Gastroesophageal sphincter (tissue), 4 donors: ENCODE measurements at regions not wholly inside any gene's neighbourhood (a gene's known extent, or its start where the extent isn't known, plus 50 kb on each side); places are given as distances from the start of the nearest gene placed in this dataset.
"Not testable (repeated sequence)": the region's sequence is repeated elsewhere in the genome, so short reads cannot be mapped to it uniquely, and the experiment has no call there.

Experiments used
- ATAC-seq: fragments of 150-250 bp; one replicate; pipeline ENCODE4 v1.9.1; 2016; ENCODE audit warnings: mild to moderate bottlenecking, moderate library complexity
- H3K27ac ChIP-seq, 4 donors: fragments of 200-600 bp; sonication (generic) in 3 of 4; 1 replicate in 3 of 4; 2 replicates in 1 of 4; pipeline ENCODE4 v1.5.1; 2016 to 2019
- H3K27me3 ChIP-seq: fragments of 200-600 bp; sonication (generic); one replicate; pipeline ENCODE4 v1.5.1; 2019
- H3K36me3 ChIP-seq, 2 donors: fragments of 200-600 bp; sonication (generic); one replicate each; pipeline ENCODE4 v1.5.1; 2019; ENCODE audit warnings: control low read depth in 1 of 2
- H3K4me1 ChIP-seq, 3 donors: fragments of 200-600 bp; sonication (generic); 1 replicate in 2 of 3; 2 replicates in 1 of 3; pipeline ENCODE4 v1.5.1; 2016 to 2019; ENCODE audit warnings: control low read depth in 2 of 3
- H3K4me3 ChIP-seq, 2 donors: fragments of 200-600 bp; sonication (generic); one replicate each; pipeline ENCODE4 v1.5.1; 2019; ENCODE audit warnings: mild to moderate bottlenecking in 1 of 2, moderate library complexity in 1 of 2
- H3K9me3 ChIP-seq, 3 donors: fragments of 200-600 bp; sonication (generic); one replicate each; pipeline ENCODE4 v1.5.1; 2017 to 2019; ENCODE audit warnings: control low read depth in 2 of 3
- CTCF ChIP-seq, 4 experiments: fragments of 200-600 bp in 2 of 4; fragments of 450-650 bp in 2 of 4; sonication (generic) in 1 of 4; IDR thresholded peaks; one replicate each; pipeline ENCODE4 v1.5.1; 2017 to 2019; ENCODE audit warnings: antibody characterized with exemption in 4 of 4, mild to moderate bottlenecking in 2 of 4, moderate library complexity in 2 of 4
- EP300 ChIP-seq: sonication (generic); formaldehyde crosslinking; IDR thresholded peaks from one replicate; pipeline ENCODE4 v1.6.1; 2017; ENCODE audit warnings: antibody characterized with exemption, mild to moderate bottlenecking
- POLR2A ChIP-seq, 2 donors: fragments of 450-650 bp; IDR thresholded peaks; one replicate each; pipeline ENCODE4 v1.6.1; 2017; ENCODE audit warnings: antibody characterized with exemption in 2 of 2, mild to moderate bottlenecking in 2 of 2, moderate library complexity in 1 of 2
- POLR2AphosphoS5 ChIP-seq: sonication (generic); formaldehyde crosslinking; IDR thresholded peaks from one replicate; pipeline ENCODE4 v1.6.1; 2017; ENCODE audit warnings: antibody characterized with exemption
- WGBS, 2 donors: methylation state at CpG; one replicate each; pipeline ENCODE4 v1.1.5; 2018; ENCODE audit warnings: low coverage in 1 of 2; 5-methylcytosine and 5-hydroxymethylcytosine counted together

DNA sequence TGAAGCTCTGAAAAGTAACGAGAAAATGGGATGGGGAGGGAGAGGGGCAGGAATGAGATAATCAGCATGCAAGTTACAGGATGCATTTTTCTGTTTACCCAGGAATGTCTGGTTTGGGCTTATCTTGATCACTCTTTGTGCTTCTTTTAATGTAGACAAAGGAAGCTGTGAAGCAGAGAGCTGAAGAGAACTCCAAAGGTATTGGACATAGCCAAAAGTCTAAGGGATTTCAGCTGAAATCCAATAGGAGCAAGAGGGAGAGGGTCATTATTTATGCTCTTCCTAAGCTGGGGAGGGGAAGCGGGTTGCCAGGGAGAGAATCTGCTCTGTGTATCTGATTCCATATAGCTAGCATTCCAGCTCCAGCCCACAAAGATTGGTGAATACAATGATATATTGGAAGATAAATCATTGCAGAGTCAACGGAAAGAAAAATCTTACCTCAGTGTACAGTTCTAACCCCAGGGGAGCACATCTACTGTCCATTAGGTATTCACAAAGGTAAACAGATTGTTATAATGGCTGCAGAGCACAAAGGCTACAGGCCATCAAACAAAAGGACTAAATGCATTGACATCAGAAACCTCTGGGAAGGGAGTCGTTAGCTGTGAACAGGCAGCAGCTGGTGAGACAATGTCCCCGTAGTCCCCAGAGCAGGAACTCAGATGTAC, 61.0 kb upstream of the PELI2 start:
- Histone ChIP-seq H3K27ac (no peak overlapping the region), H3K9me3 (no peaks in the 10 kb centered on the region), H3K4me3 (no peak overlapping the region), H3K4me1 (no peaks in the 10 kb centered on the region), H3K36me3 (no peaks in the 10 kb centered on the region), H3K27me3 (no peaks in the 10 kb centered on the region)
- ATAC-seq: no peak
- WGBS, 2 donors: 45 to 69% methylated on average over 4 to 5 of the region's 5 CpGs
- TF ChIP-seq POLR2AphosphoS5 (no peak), CTCF (IDR thresholded peaks at IDR 0.05) (no peak), EP300 (no peak), POLR2A (IDR thresholded peaks at IDR 0.05) (no peak)

DNA sequence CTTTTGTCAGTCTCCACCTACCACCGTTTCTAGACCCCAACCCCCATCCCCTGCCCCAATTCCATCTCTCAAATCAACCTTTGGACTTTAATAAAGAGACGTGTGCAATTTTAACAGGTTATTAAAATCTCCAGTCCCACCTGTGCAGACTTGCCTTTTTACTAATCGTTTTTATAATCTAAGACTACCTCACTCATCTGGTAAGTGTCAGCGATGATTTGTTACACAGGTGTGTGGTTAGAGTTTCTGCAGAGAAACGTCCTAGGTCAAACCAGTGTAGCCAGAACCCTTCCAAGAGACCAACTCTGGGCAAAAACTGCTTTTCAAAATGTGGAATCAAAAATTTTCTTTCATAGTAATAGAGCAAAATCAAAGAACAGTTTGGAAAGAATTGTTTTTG, 60.4 kb upstream of the PELI2 start:
- Histone ChIP-seq H3K4me1 (no peaks in the 10 kb centered on the region), H3K36me3 (no peaks in the 10 kb centered on the region), H3K27ac (no peak overlapping the region), H3K27me3 (no peaks in the 10 kb centered on the region), H3K9me3 (no peaks in the 10 kb centered on the region), H3K4me3 (no peak overlapping the region)
- 66 to 69% methylated on average over 5 of the region's 5 CpGs for WGBS, 2 donors
- ATAC-seq: no peak
- no peak for TF ChIP-seq CTCF (IDR thresholded peaks at IDR 0.05)
- TF ChIP-seq POLR2A (IDR thresholded peaks at IDR 0.05): no peak
- no peak for TF ChIP-seq EP300
- no peak for TF ChIP-seq POLR2AphosphoS5

DNA sequence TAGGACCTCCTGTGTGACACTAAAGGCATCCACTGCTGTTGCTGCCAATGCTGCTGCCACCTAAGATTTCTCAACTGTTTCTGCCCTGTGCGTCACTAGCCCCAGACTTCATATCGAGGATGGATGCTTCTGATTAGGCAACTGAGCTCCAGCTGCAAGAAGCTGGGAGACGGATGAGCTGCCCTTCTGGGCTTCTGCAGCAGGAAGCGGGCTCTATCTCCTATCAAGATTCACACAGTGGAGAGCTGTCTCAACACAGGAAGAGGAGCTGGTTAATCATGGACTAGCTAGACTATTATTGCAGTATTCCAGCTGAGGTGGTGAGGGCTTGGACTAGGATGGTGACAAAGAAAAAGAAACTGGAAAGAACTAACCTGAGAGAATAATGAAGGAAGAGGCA, 59.2 kb upstream of the PELI2 start:
- no peaks in the 10 kb centered on the region for H3K36me3 ChIP-seq
- H3K4me1 ChIP-seq: no peaks in the 10 kb centered on the region
- H3K4me3 ChIP-seq: no peak overlapping the region
- H3K27me3 ChIP-seq: no peaks in the 10 kb centered on the region
- no peak for TF ChIP-seq POLR2AphosphoS5
- no peak for ATAC-seq
- H3K27ac ChIP-seq: no peak overlapping the region
- 20% methylated on average over 1 of the region's 4 CpGs; no CpG with 5 or more reads in 1 of the 2 donors for WGBS, 2 donors
- no peaks in the 10 kb centered on the region for H3K9me3 ChIP-seq

- no peak for ATAC-seq
- no peak overlapping the region for H3K4me3 ChIP-seq
- no peaks in the 10 kb centered on the region for H3K36me3 ChIP-seq
- H3K9me3 ChIP-seq: no peaks in the 10 kb centered on the region
- no peaks in the 10 kb centered on the region for H3K27me3 ChIP-seq
- no peaks in the 10 kb centered on the region for H3K4me1 ChIP-seq
- no peak overlapping the region for H3K27ac ChIP-seq
- 37 to 56% methylated on average over 4 of the region's 4 CpGs for WGBS, 2 donors
- no peak for TF ChIP-seq POLR2A (IDR thresholded peaks at IDR 0.05)
These were observed 57.2 kb upstream of the PELI2 start for GRCh38 chr14:56061051-56061450.

GRCh38 chr14:56063131-56063530, 55.1 kb upstream of the PELI2 start:
- no peaks in the 10 kb centered on the region for H3K27me3 ChIP-seq
- H3K4me3 ChIP-seq: no peak overlapping the region
- no peaks in the 10 kb centered on the region for H3K36me3 ChIP-seq
- no peaks in the 10 kb centered on the region for H3K9me3 ChIP-seq
- no peak for TF ChIP-seq CTCF (IDR thresholded peaks at IDR 0.05)
- no peak for TF ChIP-seq POLR2AphosphoS5
- no peak for TF ChIP-seq POLR2A (IDR thresholded peaks at IDR 0.05)
- no peak for TF ChIP-seq EP300
- WGBS, 2 donors: 73 to 77% methylated on average over 3 to 4 of the region's 4 CpGs
- ATAC-seq: no peak
- no peak overlapping the region for H3K27ac ChIP-seq
- no peaks in the 10 kb centered on the region for H3K4me1 ChIP-seq

GRCh38 chr14:56064513-56064912, 53.7 kb upstream of the PELI2 start:
- 91% methylated on average over 5 of the region's 5 CpGs for WGBS, 2 donors
- no peaks in the 10 kb centered on the region for H3K36me3 ChIP-seq
- ATAC-seq: no peak
- H3K4me3 ChIP-seq: no peak overlapping the region
- H3K27ac ChIP-seq: no peak overlapping the region
- no peaks in the 10 kb centered on the region for H3K27me3 ChIP-seq
- H3K9me3 ChIP-seq: no peaks in the 10 kb centered on the region
- TF ChIP-seq CTCF (IDR thresholded peaks at IDR 0.05): no peak
- no peak for TF ChIP-seq POLR2A (IDR thresholded peaks at IDR 0.05)
- no peaks in the 10 kb centered on the region for H3K4me1 ChIP-seq

DNA sequence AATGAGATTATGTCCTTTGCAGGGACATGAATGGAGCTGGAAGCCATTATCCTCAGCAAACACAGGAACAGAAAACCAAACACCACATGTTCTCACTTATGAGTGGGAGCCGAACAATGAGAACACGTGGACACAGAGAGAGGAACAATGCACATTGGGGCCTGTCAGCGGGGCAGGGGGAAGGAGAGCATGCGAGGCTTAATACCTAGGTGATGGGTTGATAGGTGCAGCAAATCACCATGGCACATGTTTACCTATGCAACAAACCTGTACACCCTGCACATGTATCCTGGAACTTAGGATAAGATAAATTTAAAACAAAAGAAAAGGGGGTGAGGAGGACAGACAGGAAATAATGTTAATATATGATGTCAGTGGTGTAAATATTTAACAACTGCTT, 53.0 kb upstream of the PELI2 start:
- WGBS, 2 donors: 59 to 82% methylated on average over 3 to 4 of the region's 4 CpGs
- ATAC-seq: not testable (repeated sequence)

More for the DNA sequence above, 53.0 kb upstream of the PELI2 start:
- not testable (repeated sequence) for H3K4me1 ChIP-seq, H3K9me3 ChIP-seq, H3K4me3 ChIP-seq, H3K27me3 ChIP-seq, H3K36me3 ChIP-seq, H3K27ac ChIP-seq
